SH-SY5Y (cell line): ENCODE measurements at regions not wholly inside any gene's neighbourhood (a gene's known extent, or its start where the extent isn't known, plus 50 kb on each side); places are given as distances from the start of the nearest gene placed in this dataset.

Experiments used
- GATA2 ChIP-seq: IDR thresholded peaks from 2 replicates; pipeline ENCODE4 v1.6.1; 2011; ENCODE audit warnings: mild to moderate bottlenecking, low read depth, low read length
- GATA3 ChIP-seq: IDR thresholded peaks from 2 replicates; pipeline ENCODE4 v1.6.1; 2011; ENCODE audit warnings: low read depth, mild to moderate bottlenecking, low read length, moderate library complexity

DNA sequence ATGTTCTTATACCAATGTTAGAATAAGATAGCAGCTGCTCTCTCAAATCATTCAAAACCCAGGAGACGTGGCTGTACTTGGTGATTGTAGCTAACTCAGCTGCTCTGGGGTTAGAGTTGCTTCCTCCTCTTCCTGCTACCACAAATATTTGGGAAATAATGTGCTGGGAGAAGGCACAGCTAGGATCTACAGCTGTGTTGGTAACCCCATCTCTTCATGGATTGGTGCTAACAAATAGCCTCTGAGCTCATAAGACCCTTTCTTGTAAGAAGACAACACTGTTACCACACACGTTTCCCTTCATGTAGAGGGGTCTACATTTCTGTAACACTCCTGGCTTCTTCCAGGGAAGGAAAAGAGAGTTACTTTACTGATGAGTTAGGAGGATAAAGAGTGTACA lies 911.0 kb upstream of the CITED2 start:
- TF ChIP-seq GATA3 (no peak), GATA2 (no peak)

DNA sequence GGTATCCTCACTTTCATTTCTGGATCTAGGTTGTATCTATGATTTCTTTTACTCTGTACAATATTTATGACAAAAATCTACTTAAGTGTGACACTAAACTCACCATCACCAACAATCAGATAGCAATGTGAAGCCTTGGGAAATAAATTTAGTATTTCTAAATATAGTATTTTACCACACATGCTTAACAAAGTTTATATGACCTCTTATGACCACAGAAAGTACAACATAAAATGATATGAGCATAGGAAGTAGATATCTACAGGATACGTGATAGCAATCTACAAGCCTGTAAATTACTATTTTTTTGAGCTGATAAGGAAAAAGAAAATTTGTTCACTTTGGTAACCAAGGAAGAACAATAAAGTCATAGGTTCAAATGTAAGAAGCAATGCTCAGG lies 910.4 kb upstream of the CITED2 start:
- TF ChIP-seq GATA3 = no peak
- TF ChIP-seq GATA2 = no peak

GRCh38 chr6:140283197-140283596 lies 908.7 kb upstream of the CITED2 start:
- no peak for TF ChIP-seq GATA2
- TF ChIP-seq GATA3 = no peak

DNA sequence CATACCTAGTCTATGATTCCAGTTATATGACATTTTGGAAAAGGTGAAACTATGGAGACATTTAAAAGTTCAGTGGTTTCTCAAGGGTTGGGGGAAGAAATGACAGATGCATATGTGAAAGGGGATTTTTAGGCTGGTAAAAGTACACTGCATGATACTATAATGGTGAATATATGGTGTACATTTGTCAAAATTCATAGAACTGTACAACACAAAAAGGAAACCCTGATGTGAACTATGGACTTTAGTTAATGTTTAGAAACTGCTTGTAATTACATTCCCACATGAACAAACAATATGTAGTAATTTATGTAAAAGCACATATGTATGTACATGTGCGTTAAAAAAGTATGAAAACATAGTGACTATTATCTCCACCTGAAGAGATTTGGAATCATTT lies 907.3 kb upstream of the CITED2 start:
- TF ChIP-seq GATA2 (no peak), GATA3 (no peak)

GRCh38 chr6:140281236-140281635 lies 906.8 kb upstream of the CITED2 start:
- TF ChIP-seq GATA3 (no peak), GATA2 (no peak)

GRCh38 chr6:140276719-140277118 lies 902.3 kb upstream of the CITED2 start:
- TF ChIP-seq GATA2 = no peak
- no peak for TF ChIP-seq GATA3

- TF ChIP-seq GATA3 (no peak), GATA2 (no peak)
Measured at GRCh38 chr6:140276133-140276532, 901.7 kb upstream of the CITED2 start.

DNA sequence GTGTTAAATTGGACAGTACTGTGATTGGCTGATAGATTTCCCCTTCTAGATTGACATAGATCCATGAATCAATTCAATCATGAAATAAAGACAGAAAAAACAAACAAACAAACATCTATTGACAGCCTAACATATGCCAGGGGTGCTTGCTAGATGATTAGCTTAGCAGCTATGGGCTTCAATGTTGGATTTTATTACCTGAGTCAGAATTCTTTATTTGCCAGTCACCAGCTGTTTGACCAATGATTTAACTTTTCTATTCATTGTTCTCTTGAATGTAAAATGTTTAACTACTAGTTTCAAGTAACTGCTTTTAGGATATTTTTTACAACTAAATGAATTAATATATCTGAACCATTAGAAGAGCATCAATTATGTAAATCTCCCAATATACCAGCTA lies 901.3 kb upstream of the CITED2 start:
- TF ChIP-seq GATA2 (no peak), GATA3 (no peak)

GRCh38 chr6:140274548-140274947 lies 900.1 kb upstream of the CITED2 start:
- TF ChIP-seq GATA3 = no peak
- TF ChIP-seq GATA2 = no peak

DNA sequence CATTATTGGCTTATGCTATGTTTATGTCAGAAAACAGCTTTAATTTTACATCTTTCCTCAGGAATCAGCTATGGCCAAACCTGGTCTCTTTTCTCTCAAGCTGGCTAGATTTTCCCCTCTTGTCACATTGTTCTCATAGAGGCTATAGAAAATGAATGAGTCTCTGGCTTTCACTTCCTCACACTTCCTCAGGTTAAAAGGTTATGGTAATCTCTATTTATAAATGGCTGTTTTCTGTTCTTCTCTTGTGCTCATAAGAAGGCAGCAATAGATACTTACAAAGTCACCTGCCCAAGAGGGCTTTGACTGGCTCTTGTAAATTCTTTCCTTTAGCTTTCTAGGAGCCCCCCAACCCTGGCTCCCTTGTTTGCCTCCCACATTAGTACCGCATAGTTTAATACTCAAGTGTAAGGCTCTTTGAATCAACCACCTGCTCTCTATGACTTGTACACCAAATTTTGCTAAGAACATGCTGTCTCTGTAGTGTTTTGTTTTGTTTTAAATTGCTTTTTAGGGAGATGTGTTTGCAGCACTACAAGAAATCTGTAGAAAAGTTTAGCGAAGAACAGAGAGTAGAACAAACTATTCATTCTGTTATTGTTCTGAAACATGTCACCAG lies 897.4 kb upstream of the CITED2 start:
- TF ChIP-seq GATA3 = no peak
- TF ChIP-seq GATA2 = no peak

- no peak for TF ChIP-seq GATA3
Measured at GRCh38 chr6:140269591-140270165, 895.2 kb upstream of the CITED2 start.

DNA sequence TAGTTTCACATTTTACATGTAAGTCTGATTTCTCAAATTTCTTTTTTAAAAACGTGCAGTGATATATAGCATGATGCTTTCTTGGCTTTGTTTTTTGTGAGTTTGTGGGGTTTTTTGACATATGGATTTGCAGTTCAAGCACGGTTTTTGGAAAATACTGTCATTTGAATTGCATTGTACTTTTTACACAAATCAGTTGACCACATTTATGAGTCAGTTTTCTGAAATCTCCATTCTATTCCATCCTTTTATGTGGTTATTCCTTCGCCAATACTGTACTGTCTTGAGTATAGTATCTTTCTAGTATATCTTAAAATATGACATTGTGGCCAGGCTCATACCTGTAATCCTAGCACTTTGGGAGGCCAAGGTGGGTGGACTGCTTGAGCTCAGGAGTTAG lies 890.0 kb upstream of the CITED2 start:
- TF ChIP-seq GATA3 = no peak
- no peak for TF ChIP-seq GATA2

GRCh38 chr6:140256248-140256647 lies 881.8 kb upstream of the CITED2 start:
- TF ChIP-seq GATA2 (no peak), GATA3 (no peak)

- TF ChIP-seq GATA3 (no peak), GATA2 (no peak)
Measured at GRCh38 chr6:140253096-140253495, 878.6 kb upstream of the CITED2 start.

DNA sequence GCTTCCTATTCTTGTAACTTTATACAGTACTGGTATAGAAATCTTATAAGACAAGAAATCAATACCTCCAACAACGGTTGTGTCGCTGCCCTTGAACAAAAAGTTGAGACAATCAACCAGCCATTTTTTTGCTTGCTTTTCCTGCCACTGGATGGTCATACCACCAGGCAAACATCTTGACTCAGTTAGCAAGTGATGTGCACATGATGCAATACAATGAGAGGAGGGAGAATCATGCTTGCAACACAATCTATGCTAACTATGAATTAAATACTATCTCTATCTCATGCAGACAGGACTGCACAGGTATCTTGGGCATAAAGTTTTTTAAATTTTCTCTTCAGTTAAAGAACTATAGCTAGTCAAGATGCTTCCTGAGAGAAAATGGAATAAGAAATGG lies 877.7 kb upstream of the CITED2 start:
- no peak for TF ChIP-seq GATA2
- TF ChIP-seq GATA3 = no peak
